HEK293T (cell line): ENCODE measurements at regions not wholly inside any gene's neighbourhood (a gene's known extent, or its start where the extent isn't known, plus 50 kb on each side); places are given as distances from the start of the nearest gene placed in this dataset.

Experiments
- ARNT ChIP-seq: fragments of 450-650 bp; IDR thresholded peaks from 2 replicates; pipeline ENCODE4 v1.6.1; 2017; ENCODE audit warnings: mild to moderate bottlenecking
- BHLHE40 ChIP-seq: fragments of 450-650 bp; IDR thresholded peaks from 2 replicates; pipeline ENCODE4 v1.6.1; 2016; ENCODE audit warnings: mild to moderate bottlenecking, moderate library complexity, borderline replicate concordance
- CTBP1 ChIP-seq: fragments of 450-650 bp; IDR thresholded peaks from 2 replicates; pipeline ENCODE4 v1.6.1; 2016; ENCODE audit warnings: borderline replicate concordance
- ELF4 ChIP-seq: fragments of 450-650 bp; IDR thresholded peaks from 2 replicates; pipeline ENCODE4 v1.6.1; 2017; ENCODE audit warnings: antibody characterized with exemption
- FOXA1 ChIP-seq: fragments of 450-650 bp; IDR thresholded peaks from 2 replicates; pipeline ENCODE4 v1.6.1; 2016; ENCODE audit warnings: mild to moderate bottlenecking
- FOXK2 ChIP-seq: fragments of 450-650 bp; IDR thresholded peaks from 2 replicates; pipeline ENCODE4 v1.6.1; 2016; ENCODE audit warnings: mild to moderate bottlenecking
- FOXM1 ChIP-seq: fragments of 450-650 bp; IDR thresholded peaks from 2 replicates; pipeline ENCODE4 v1.6.1; 2017; ENCODE audit warnings: mild to moderate bottlenecking, borderline replicate concordance
- HDGF ChIP-seq: fragments of 450-650 bp; IDR thresholded peaks from 2 replicates; pipeline ENCODE4 v1.6.1; 2017; ENCODE audit warnings: antibody characterized with exemption, borderline replicate concordance
- LEF1 ChIP-seq: fragments of 450-650 bp; IDR thresholded peaks from 2 replicates; pipeline ENCODE4 v1.6.1; 2017; ENCODE audit warnings: mild to moderate bottlenecking, borderline replicate concordance
- NFRKB ChIP-seq: fragments of 450-650 bp; IDR thresholded peaks from 2 replicates; pipeline ENCODE4 v1.6.1; 2016; ENCODE audit warnings: mild to moderate bottlenecking, moderate library complexity
- SP1 ChIP-seq: fragments of 450-650 bp; IDR thresholded peaks from 2 replicates; pipeline ENCODE4 v1.6.1; 2017
- SUZ12 ChIP-seq: fragments of 450-650 bp; IDR thresholded peaks from 2 replicates; pipeline ENCODE4 v1.6.1; 2016; ENCODE audit warnings: mild to moderate bottlenecking
- TARDBP ChIP-seq: fragments of 450-650 bp; IDR thresholded peaks from 2 replicates; pipeline ENCODE4 v1.6.1; 2016
- ZNF384 ChIP-seq: fragments of 450-650 bp; IDR thresholded peaks from 2 replicates; pipeline ENCODE4 v1.6.1; 2016

GRCh38 chrX:47749185-47749967 lies 87.3 kb upstream of the ZNF81 start:
- no peak for TF ChIP-seq SUZ12
- no peak for TF ChIP-seq FOXK2
- TF ChIP-seq NFRKB, result no peak
- no peak for TF ChIP-seq SP1
- no peak for TF ChIP-seq ELF4
- TF ChIP-seq HDGF, result no peak
- TF ChIP-seq ZNF384, result no peak
- TF ChIP-seq BHLHE40, result no peak
- no peak for TF ChIP-seq TARDBP
- no peak for TF ChIP-seq CTBP1
- no peak for TF ChIP-seq FOXA1
- no peak for TF ChIP-seq FOXM1
- no peak for TF ChIP-seq ARNT
- TF ChIP-seq LEF1, result no peak
